ENCODE measurements at regions not wholly inside any gene's neighbourhood (a gene's known extent, or its start where the extent isn't known, plus 50 kb on each side); places are given as distances from the start of the nearest gene placed in this dataset.

GRCh38 chr2:149861034-149861433 lies 273.5 kb upstream of the MMADHC start:
- WGBS, 4 donors = 89 to 96% (median 94%) methylated on average over 2 of the region's 2 CpGs
- H3K27ac ChIP-seq = peak overlapping the region in 6 of 12 donors; percentile 1 to 61 (median 36)
- intact Hi-C loops (cut with DNase I) = no loop called here
- peaks cover 0 to 9% (median 0%) of the 10 kb centered on the region in 12 donors for H3K9me3 ChIP-seq
- ATAC-seq = no peak
- H3K36me3 ChIP-seq = no peaks in the 10 kb centered on the region
- no peak for DNase-seq
- H3K4me3 ChIP-seq = no peak overlapping the region
- peaks cover 0 to 27% (median 2%) of the 10 kb centered on the region in 12 donors for H3K4me1 ChIP-seq
- H3K27me3 ChIP-seq = no peaks in the 10 kb centered on the region
- no peak for TF ChIP-seq POLR2A (IDR thresholded peaks at IDR 0.05)
- TF ChIP-seq, protein P1, sequence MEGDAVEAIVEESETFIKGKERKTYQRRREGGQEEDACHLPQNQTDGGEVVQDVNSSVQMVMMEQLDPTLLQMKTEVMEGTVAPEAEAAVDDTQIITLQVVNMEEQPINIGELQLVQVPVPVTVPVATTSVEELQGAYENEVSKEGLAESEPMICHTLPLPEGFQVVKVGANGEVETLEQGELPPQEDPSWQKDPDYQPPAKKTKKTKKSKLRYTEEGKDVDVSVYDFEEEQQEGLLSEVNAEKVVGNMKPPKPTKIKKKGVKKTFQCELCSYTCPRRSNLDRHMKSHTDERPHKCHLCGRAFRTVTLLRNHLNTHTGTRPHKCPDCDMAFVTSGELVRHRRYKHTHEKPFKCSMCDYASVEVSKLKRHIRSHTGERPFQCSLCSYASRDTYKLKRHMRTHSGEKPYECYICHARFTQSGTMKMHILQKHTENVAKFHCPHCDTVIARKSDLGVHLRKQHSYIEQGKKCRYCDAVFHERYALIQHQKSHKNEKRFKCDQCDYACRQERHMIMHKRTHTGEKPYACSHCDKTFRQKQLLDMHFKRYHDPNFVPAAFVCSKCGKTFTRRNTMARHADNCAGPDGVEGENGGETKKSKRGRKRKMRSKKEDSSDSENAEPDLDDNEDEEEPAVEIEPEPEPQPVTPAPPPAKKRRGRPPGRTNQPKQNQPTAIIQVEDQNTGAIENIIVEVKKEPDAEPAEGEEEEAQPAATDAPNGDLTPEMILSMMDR (IDR thresholded peaks at IDR 0.05) = no peak

GRCh38 chr2:149860276-149860921 lies 272.8 kb upstream of the MMADHC start:
- DNase-seq = peak in 4 of 5 donors; percentile 40 to 58 (median 48)
- TF ChIP-seq, protein P1 (IDR thresholded peaks at IDR 0.05) = no peak
- TF ChIP-seq POLR2A (IDR thresholded peaks at IDR 0.05) = no peak
- 51 to 76% (median 68%) methylated on average over 3 of the region's 3 CpGs for WGBS, 4 donors
- intact Hi-C loops (cut with DNase I) = no loop called here
- H3K27me3 ChIP-seq = no peaks in the 10 kb centered on the region
- H3K36me3 ChIP-seq = no peaks in the 10 kb centered on the region
- peaks cover 0 to 27% (median 2%) of the 10 kb centered on the region in 12 donors for H3K4me1 ChIP-seq
- ATAC-seq = peak; percentile 71 to 87 (median 79)
- peaks cover 0 to 9% (median 0%) of the 10 kb centered on the region in 12 donors for H3K9me3 ChIP-seq
- no peak overlapping the region for H3K4me3 ChIP-seq
- H3K27ac ChIP-seq = peak overlapping the region in 7 of 12 donors; percentile 1 to 62 (median 46)

DNA sequence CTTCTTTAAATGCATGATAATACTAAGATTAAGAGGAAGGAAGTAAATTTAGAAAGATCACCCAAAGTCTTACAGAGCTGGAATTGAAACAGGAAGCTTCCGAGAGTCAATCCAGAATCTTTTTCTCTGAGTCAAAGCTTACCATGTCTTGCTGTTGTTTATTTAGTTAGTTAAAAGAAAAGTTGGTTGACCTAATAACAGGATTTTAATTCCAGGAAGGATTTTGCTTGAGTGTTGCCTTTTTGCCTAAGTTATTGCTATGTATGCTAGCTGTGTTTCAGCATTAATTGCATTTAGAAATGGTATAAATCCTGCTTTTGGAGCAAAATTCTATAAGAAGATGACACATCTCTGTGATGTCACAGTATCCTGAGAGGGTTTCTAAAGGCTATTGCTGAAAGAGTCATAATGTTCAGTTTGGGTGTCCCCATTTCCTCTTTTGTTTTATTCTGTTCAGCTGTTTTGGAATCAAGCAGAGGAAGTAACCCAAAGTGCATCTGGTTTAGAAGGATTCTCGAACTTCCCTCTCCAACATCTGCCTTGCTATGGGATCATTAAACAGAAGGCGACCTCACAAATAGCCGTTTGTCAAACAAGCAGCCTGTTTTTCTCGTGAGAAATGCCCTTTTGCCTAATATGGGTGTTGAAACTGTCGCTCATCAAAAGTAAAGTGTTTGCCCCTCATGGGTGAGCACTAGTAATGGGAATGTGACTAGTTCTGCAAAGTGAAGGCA lies 271.5 kb upstream of the MMADHC start:
- H3K27ac ChIP-seq = peak overlapping the region in 7 of 12 donors; percentile 8 to 62 (median 47)
- intact Hi-C loops (cut with DNase I) = no loop called here

GRCh38 chr2:149858216-149858615 lies 270.6 kb upstream of the MMADHC start:
- DNase-seq = no peak
- TF ChIP-seq POLR2A (IDR thresholded peaks at IDR 0.05) = no peak
- TF ChIP-seq, protein P1 (IDR thresholded peaks at IDR 0.05) = no peak

More for the DNA sequence above, 271.5 kb upstream of the MMADHC start:
- Histone ChIP-seq H3K27me3 (no peaks in the 10 kb centered on the region), H3K9me3 (peaks cover 0 to 9% (median 0%) of the 10 kb centered on the region in 12 donors), H3K36me3 (no peaks in the 10 kb centered on the region), H3K4me3 (no peak overlapping the region), H3K4me1 (peaks cover 0 to 27% (median 2%) of the 10 kb centered on the region in 12 donors)
- WGBS, 4 donors = 35 to 49% (median 39%) methylated on average over 6 of the region's 6 CpGs
- ATAC-seq (peak; percentile 34 to 65 (median 48)), DNase-seq (peak in 1 of 5 donors; percentile 9)
- TF ChIP-seq, protein P1 (IDR thresholded peaks at IDR 0.05) = no peak

More at GRCh38 chr2:149858216-149858615, 270.6 kb upstream of the MMADHC start:
- no peaks in the 10 kb centered on the region for H3K27me3 ChIP-seq
- H3K27ac ChIP-seq = peak overlapping the region in 3 of 12 donors; percentile 8 to 58 (median 45)
- no peaks in the 10 kb centered on the region for H3K36me3 ChIP-seq
- peaks cover 0 to 27% (median 2%) of the 10 kb centered on the region in 12 donors for H3K4me1 ChIP-seq
- intact Hi-C loops (cut with DNase I) = no loop called here
- peaks cover 0 to 6% (median 0%) of the 10 kb centered on the region in 12 donors for H3K9me3 ChIP-seq
- no peak for ATAC-seq
- H3K4me3 ChIP-seq = no peak overlapping the region
